ENCODE measurements at regions not wholly inside any gene's neighbourhood (a gene's known extent, or its start where the extent isn't known, plus 50 kb on each side); places are given as distances from the start of the nearest gene placed in this dataset.
A peak's percentile ranks its signal among the peaks of the same experiment; 100 is the strongest.

GRCh38 chr5:31023105-31023504 is 170.4 kb upstream of the CDH6 start:
- peaks cover 0 to 36% (median 3%) of the 10 kb centered on the region in 3 donors for H3K4me1 ChIP-seq (ENCODE audit: control insufficient read depth in 3 of 3, insufficient read depth in 2 of 3, low read depth in 1 of 3, low read length in 2 of 3)
- no peak for DNase-seq
- no peaks in the 10 kb centered on the region for H3K9me3 ChIP-seq (ENCODE audit: control insufficient read depth in 2 of 2, insufficient read depth in 1 of 2, low read depth in 1 of 2, low read length in 1 of 2)
- no peak for FAIRE-seq
- H3K36me3 ChIP-seq (ENCODE audit: control insufficient read depth in 3 of 3, insufficient read depth in 2 of 3, low read depth in 1 of 3, low read length in 3 of 3) = no peaks in the 10 kb centered on the region
- 47 to 51% (median 48%) methylated on average over 3 of the region's 3 CpGs for WGBS, 3 donors
- H3K27me3 ChIP-seq (ENCODE audit: control insufficient read depth in 3 of 3, insufficient read depth in 3 of 3, low read length in 3 of 3) = no peaks in the 10 kb centered on the region
- H3K27ac ChIP-seq (ENCODE audit: low read depth in 1 of 3, low read length in 2 of 3) = no peak overlapping the region
- no peak overlapping the region for H3K4me3 ChIP-seq (ENCODE audit: low read depth in 1 of 3, low read length in 3 of 3)

GRCh38 chr5:31021181-31021624 is 172.3 kb upstream of the CDH6 start:
- H3K27ac ChIP-seq (ENCODE audit: low read depth in 1 of 3, low read length in 2 of 3) = peak overlapping the region in 1 of 3 donors; percentile 57
- no peak overlapping the region for H3K4me3 ChIP-seq (ENCODE audit: low read depth in 1 of 3, low read length in 3 of 3)
- H3K4me1 ChIP-seq (ENCODE audit: control insufficient read depth in 3 of 3, insufficient read depth in 2 of 3, low read depth in 1 of 3, low read length in 2 of 3) = peaks cover 0 to 20% (median 2%) of the 10 kb centered on the region in 3 donors
- 11 to 36% (median 13%) methylated on average over 2 of the region's 2 CpGs for WGBS, 3 donors
- no peaks in the 10 kb centered on the region for H3K9me3 ChIP-seq (ENCODE audit: control insufficient read depth in 2 of 2, insufficient read depth in 1 of 2, low read depth in 1 of 2, low read length in 1 of 2)
- H3K36me3 ChIP-seq (ENCODE audit: control insufficient read depth in 3 of 3, insufficient read depth in 2 of 3, low read depth in 1 of 3, low read length in 3 of 3) = no peaks in the 10 kb centered on the region
- DNase-seq (peak; percentile 70 to 76), FAIRE-seq (no peak)
- H3K27me3 ChIP-seq (ENCODE audit: control insufficient read depth in 3 of 3, insufficient read depth in 3 of 3, low read length in 3 of 3) = no peaks in the 10 kb centered on the region

GRCh38 chr5:31008231-31008630 is 185.3 kb upstream of the CDH6 start:
- H3K4me1 ChIP-seq (ENCODE audit: control insufficient read depth in 3 of 3, insufficient read depth in 2 of 3, low read depth in 1 of 3, low read length in 2 of 3) = no peaks in the 10 kb centered on the region
- H3K9me3 ChIP-seq (ENCODE audit: control insufficient read depth in 2 of 2, insufficient read depth in 1 of 2, low read depth in 1 of 2, low read length in 1 of 2) = no peaks in the 10 kb centered on the region
- DNase-seq (no peak), FAIRE-seq (no peak)
- H3K4me3 ChIP-seq (ENCODE audit: low read depth in 1 of 3, low read length in 3 of 3) = no peak overlapping the region
- H3K27ac ChIP-seq (ENCODE audit: low read depth in 1 of 3, low read length in 2 of 3) = no peak overlapping the region
- 80 to 82% (median 80%) methylated on average over 5 of the region's 5 CpGs for WGBS, 3 donors
- H3K36me3 ChIP-seq (ENCODE audit: control insufficient read depth in 3 of 3, insufficient read depth in 2 of 3, low read depth in 1 of 3, low read length in 3 of 3) = no peaks in the 10 kb centered on the region
- no peaks in the 10 kb centered on the region for H3K27me3 ChIP-seq (ENCODE audit: control insufficient read depth in 3 of 3, insufficient read depth in 3 of 3, low read length in 3 of 3)

- Histone ChIP-seq H3K27ac (ENCODE audit: low read depth in 1 of 3, low read length in 2 of 3) (no peak overlapping the region), H3K27me3 (ENCODE audit: control insufficient read depth in 3 of 3, insufficient read depth in 3 of 3, low read length in 3 of 3) (no peaks in the 10 kb centered on the region), H3K4me3 (ENCODE audit: low read depth in 1 of 3, low read length in 3 of 3) (no peak overlapping the region), H3K4me1 (ENCODE audit: control insufficient read depth in 3 of 3, insufficient read depth in 2 of 3, low read depth in 1 of 3, low read length in 2 of 3) (no peaks in the 10 kb centered on the region), H3K36me3 (ENCODE audit: control insufficient read depth in 3 of 3, insufficient read depth in 2 of 3, low read depth in 1 of 3, low read length in 3 of 3) (no peaks in the 10 kb centered on the region), H3K9me3 (ENCODE audit: control insufficient read depth in 2 of 2, insufficient read depth in 1 of 2, low read depth in 1 of 2, low read length in 1 of 2) (no peaks in the 10 kb centered on the region)
- FAIRE-seq (no peak), DNase-seq (no peak)
- WGBS, 3 donors = 87 to 92% (median 91%) methylated on average over 4 of the region's 4 CpGs
Measured at GRCh38 chr5:31007672-31008071, 185.8 kb upstream of the CDH6 start.

GRCh38 chr5:31000287-31000686 is 193.2 kb upstream of the CDH6 start:
- Histone ChIP-seq H3K4me1 (ENCODE audit: control insufficient read depth in 3 of 3, insufficient read depth in 2 of 3, low read depth in 1 of 3, low read length in 2 of 3) (no peaks in the 10 kb centered on the region), H3K4me3 (ENCODE audit: low read depth in 1 of 3, low read length in 3 of 3) (no peak overlapping the region), H3K27ac (ENCODE audit: low read depth in 1 of 3, low read length in 2 of 3) (no peak overlapping the region), H3K9me3 (ENCODE audit: control insufficient read depth in 2 of 2, insufficient read depth in 1 of 2, low read depth in 1 of 2, low read length in 1 of 2) (no peaks in the 10 kb centered on the region), H3K36me3 (ENCODE audit: control insufficient read depth in 3 of 3, insufficient read depth in 2 of 3, low read depth in 1 of 3, low read length in 3 of 3) (no peaks in the 10 kb centered on the region), H3K27me3 (ENCODE audit: control insufficient read depth in 3 of 3, insufficient read depth in 3 of 3, low read length in 3 of 3) (no peaks in the 10 kb centered on the region)
- WGBS, 3 donors = 62 to 81% (median 70%) methylated on average over 3 of the region's 3 CpGs
- no peak for DNase-seq
- FAIRE-seq = no peak

- Histone ChIP-seq H3K27me3 (ENCODE audit: control insufficient read depth in 3 of 3, insufficient read depth in 3 of 3, low read length in 3 of 3) (no peaks in the 10 kb centered on the region), H3K27ac (ENCODE audit: low read depth in 1 of 3, low read length in 2 of 3) (no peak overlapping the region), H3K36me3 (ENCODE audit: control insufficient read depth in 3 of 3, insufficient read depth in 2 of 3, low read depth in 1 of 3, low read length in 3 of 3) (no peaks in the 10 kb centered on the region), H3K4me3 (ENCODE audit: low read depth in 1 of 3, low read length in 3 of 3) (no peak overlapping the region), H3K4me1 (ENCODE audit: control insufficient read depth in 3 of 3, insufficient read depth in 2 of 3, low read depth in 1 of 3, low read length in 2 of 3) (no peaks in the 10 kb centered on the region), H3K9me3 (ENCODE audit: control insufficient read depth in 2 of 2, insufficient read depth in 1 of 2, low read depth in 1 of 2, low read length in 1 of 2) (no peaks in the 10 kb centered on the region)
- FAIRE-seq (no peak), DNase-seq (no peak)
- WGBS, 3 donors = 79 to 87% (median 86%) methylated on average over 1 of the region's 1 CpG
Measured at GRCh38 chr5:30997681-30998080, 195.8 kb upstream of the CDH6 start.

GRCh38 chr5:30994902-30995301 is 198.6 kb upstream of the CDH6 start:
- H3K4me3 ChIP-seq (ENCODE audit: low read depth in 1 of 3, low read length in 3 of 3) = no peak overlapping the region
- no peaks in the 10 kb centered on the region for H3K4me1 ChIP-seq (ENCODE audit: control insufficient read depth in 3 of 3, insufficient read depth in 2 of 3, low read depth in 1 of 3, low read length in 2 of 3)
- no peaks in the 10 kb centered on the region for H3K36me3 ChIP-seq (ENCODE audit: control insufficient read depth in 3 of 3, insufficient read depth in 2 of 3, low read depth in 1 of 3, low read length in 3 of 3)
- DNase-seq (no peak), FAIRE-seq (no peak)
- peaks cover 0 to 2% (median 0%) of the 10 kb centered on the region in 3 donors for H3K27me3 ChIP-seq (ENCODE audit: control insufficient read depth in 3 of 3, insufficient read depth in 3 of 3, low read length in 3 of 3)
- H3K27ac ChIP-seq (ENCODE audit: low read depth in 1 of 3, low read length in 2 of 3) = no peak overlapping the region
- 74 to 87% (median 76%) methylated on average over 3 of the region's 3 CpGs for WGBS, 3 donors
- H3K9me3 ChIP-seq (ENCODE audit: control insufficient read depth in 2 of 2, insufficient read depth in 1 of 2, low read depth in 1 of 2, low read length in 1 of 2) = no peaks in the 10 kb centered on the region

GRCh38 chr5:30994176-30994575 is 199.3 kb upstream of the CDH6 start:
- FAIRE-seq = no peak
- Histone ChIP-seq H3K36me3 (ENCODE audit: control insufficient read depth in 3 of 3, insufficient read depth in 2 of 3, low read depth in 1 of 3, low read length in 3 of 3) (no peaks in the 10 kb centered on the region), H3K4me3 (ENCODE audit: low read depth in 1 of 3, low read length in 3 of 3) (no peak overlapping the region), H3K27ac (ENCODE audit: low read depth in 1 of 3, low read length in 2 of 3) (no peak overlapping the region), H3K27me3 (ENCODE audit: control insufficient read depth in 3 of 3, insufficient read depth in 3 of 3, low read length in 3 of 3) (peaks cover 0 to 2% (median 0%) of the 10 kb centered on the region in 3 donors), H3K9me3 (ENCODE audit: control insufficient read depth in 2 of 2, insufficient read depth in 1 of 2, low read depth in 1 of 2, low read length in 1 of 2) (no peaks in the 10 kb centered on the region), H3K4me1 (ENCODE audit: control insufficient read depth in 3 of 3, insufficient read depth in 2 of 3, low read depth in 1 of 3, low read length in 2 of 3) (no peaks in the 10 kb centered on the region)
- 87 to 93% (median 91%) methylated on average over 4 of the region's 4 CpGs for WGBS, 3 donors
- DNase-seq = no peak

- Histone ChIP-seq H3K27me3 (ENCODE audit: control insufficient read depth in 3 of 3, insufficient read depth in 3 of 3, low read length in 3 of 3) (peaks cover 0 to 2% (median 0%) of the 10 kb centered on the region in 3 donors), H3K36me3 (ENCODE audit: control insufficient read depth in 3 of 3, insufficient read depth in 2 of 3, low read depth in 1 of 3, low read length in 3 of 3) (no peaks in the 10 kb centered on the region), H3K4me3 (ENCODE audit: low read depth in 1 of 3, low read length in 3 of 3) (no peak overlapping the region), H3K9me3 (ENCODE audit: control insufficient read depth in 2 of 2, insufficient read depth in 1 of 2, low read depth in 1 of 2, low read length in 1 of 2) (no peaks in the 10 kb centered on the region), H3K27ac (ENCODE audit: low read depth in 1 of 3, low read length in 2 of 3) (no peak overlapping the region), H3K4me1 (ENCODE audit: control insufficient read depth in 3 of 3, insufficient read depth in 2 of 3, low read depth in 1 of 3, low read length in 2 of 3) (no peaks in the 10 kb centered on the region)
- DNase-seq (no peak), FAIRE-seq (no peak)
- WGBS, 3 donors = 66 to 90% (median 80%) methylated on average over 5 of the region's 5 CpGs
Measured at GRCh38 chr5:30991462-30991861, 202.0 kb upstream of the CDH6 start.

Measured in small intestine (tissue), 7 donors.